ENCODE measurements at regions not wholly inside any gene's neighbourhood (a gene's known extent, or its start where the extent isn't known, plus 50 kb on each side); places are given as distances from the start of the nearest gene placed in this dataset.
"Not testable (repeated sequence)": the region's sequence is repeated elsewhere in the genome, so short reads cannot be mapped to it uniquely, and the experiment has no call there.

DNA sequence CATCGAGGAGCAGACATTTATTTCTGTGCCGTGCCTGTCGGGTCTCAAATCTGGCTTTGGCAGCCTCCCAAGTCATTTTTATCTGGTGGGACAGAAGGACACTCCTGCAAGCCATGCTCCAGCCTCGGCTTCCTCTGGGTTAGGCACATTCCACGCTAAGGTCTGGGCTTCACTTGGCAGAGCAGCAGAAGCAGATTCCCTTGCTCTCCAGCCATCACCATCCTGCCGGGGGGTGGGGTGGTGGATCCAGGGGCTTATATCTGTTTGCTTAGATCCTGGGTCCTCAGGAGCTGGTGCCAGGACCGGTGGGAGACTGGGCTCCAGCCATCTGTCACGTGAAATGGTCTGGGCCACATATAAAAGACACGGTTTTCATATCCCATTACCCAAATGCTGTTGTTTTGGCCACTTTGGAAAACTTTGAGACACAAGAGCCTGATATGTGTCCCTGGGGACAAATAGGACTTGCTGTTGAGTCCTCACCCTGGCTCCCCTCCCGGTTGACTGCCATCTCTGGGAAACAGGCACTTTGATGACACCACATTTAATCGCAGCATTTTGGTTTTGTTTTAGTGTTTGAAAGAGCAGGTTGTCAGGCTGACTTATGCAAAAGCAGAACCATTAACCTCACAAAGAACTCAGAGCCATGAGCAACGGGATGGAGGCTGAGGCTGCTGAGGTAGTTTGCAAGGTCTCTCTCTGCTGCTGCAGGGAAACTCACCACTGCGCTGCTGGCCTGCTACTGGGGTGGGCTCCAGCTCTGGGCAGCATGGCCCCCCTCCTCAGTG, 69.6 kb upstream of the PRMT8 start:
- intact Hi-C loops (cut with micrococcal nuclease) (no loop called here), dilution Hi-C loops (cut with MboI; ENCODE audit: extremely low pct_ligation_motif_present, low sequenced_read_pairs) (no loop called here)
- ChIA-PET POLR2A (no interaction called here), CTCF (interaction anchor here (0.9 kb wide), 1 partner anchor 36 kb away, joined by 3 read pairs; no protein-coding TSS in a partner anchor)
- H2AFZ ChIP-seq (ENCODE audit: low read depth, low read length): no peak overlapping the region
- H3K79me2 ChIP-seq (ENCODE audit: control insufficient read depth, insufficient read depth, low read length): no peaks in the 10 kb centered on the region
- H4K20me1 ChIP-seq (replicated peaks; ENCODE audit: control insufficient read depth, extremely low read depth, insufficient read depth, low read length): no peaks in the 10 kb centered on the region
- H3K9ac ChIP-seq (replicated peaks; ENCODE audit: extremely low read depth, insufficient read depth, low read length): no peak overlapping the region
- H3K4me2 ChIP-seq (ENCODE audit: insufficient read depth, low read length): no peak overlapping the region
- no peak for DNase-seq (ENCODE audit: low read depth, low spot score)
- FAIRE-seq: no peak
- H3K4me3 ChIP-seq (replicated peaks in 1 of 3; ENCODE audit: insufficient read depth in 1 of 3, low read depth in 1 of 3, low read length in 3 of 3): no peak overlapping the region
- no TSS peak for BruUV-seq (replicated peaks)
- H3K36me3 ChIP-seq (ENCODE audit: control insufficient read depth in 2 of 2, extremely low read depth in 1 of 2, insufficient read depth in 2 of 2, low read length in 2 of 2): no peaks in the 10 kb centered on the region
- H3K9me3 ChIP-seq (replicated peaks; ENCODE audit: control insufficient read depth, insufficient read depth, low read length): no peaks in the 10 kb centered on the region
- H3K9me1 ChIP-seq (replicated peaks; ENCODE audit: control insufficient read depth, extremely low read depth, insufficient read depth, low read length): no peaks in the 10 kb centered on the region
- no peak overlapping the region for H3K27ac ChIP-seq (ENCODE audit: insufficient read depth, low read depth, low read length)
- no peaks in the 10 kb centered on the region for H3K27me3 ChIP-seq (ENCODE audit: control insufficient read depth in 2 of 2, insufficient read depth in 2 of 2, low read length in 2 of 2)
- no peaks in the 10 kb centered on the region for H3K4me1 ChIP-seq (ENCODE audit: control insufficient read depth, extremely low read depth, insufficient read depth, low read length)
- TF ChIP-seq EZH2 (IDR thresholded peaks at IDR 0.05; ENCODE audit: borderline replicate concordance, low read depth, low read length, severe bottlenecking) (no peak), MYC (IDR thresholded peaks at IDR 0.05; ENCODE audit: low read depth, low read length) (no peak)

DNA sequence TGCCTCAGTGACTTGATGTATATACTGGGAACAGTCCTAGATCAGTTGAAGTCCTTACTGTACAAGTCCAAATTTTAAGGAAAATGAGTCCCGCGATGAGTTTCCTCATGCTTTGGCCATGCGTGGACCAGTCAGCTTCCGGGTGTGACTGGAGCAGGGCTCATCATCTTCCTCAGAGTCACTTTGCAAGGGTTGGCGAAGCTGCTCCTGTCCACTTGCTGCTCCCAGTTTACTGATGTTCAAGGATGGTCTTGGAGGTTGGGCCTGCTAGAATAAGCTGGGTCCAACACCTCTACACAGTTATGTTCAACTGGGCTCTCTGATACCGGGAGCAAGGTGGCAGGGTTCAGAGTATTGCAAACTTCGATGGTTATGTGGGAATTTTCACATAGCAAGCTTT, 66.2 kb upstream of the PRMT8 start:
- POLR2A ChIA-PET: not testable (repeated sequence)

More for the DNA sequence above, 66.2 kb upstream of the PRMT8 start:
- CTCF ChIA-PET; BruUV-seq (replicated peaks); H3K4me1 ChIP-seq (ENCODE audit: control insufficient read depth, extremely low read depth, insufficient read depth, low read length); H3K27me3 ChIP-seq (ENCODE audit: control insufficient read depth in 2 of 2, insufficient read depth in 2 of 2, low read length in 2 of 2); H3K4me2 ChIP-seq (ENCODE audit: insufficient read depth, low read length); H3K9me1 ChIP-seq (replicated peaks; ENCODE audit: control insufficient read depth, extremely low read depth, insufficient read depth, low read length); H3K9ac ChIP-seq (replicated peaks; ENCODE audit: extremely low read depth, insufficient read depth, low read length); dilution Hi-C loops (cut with MboI; ENCODE audit: extremely low pct_ligation_motif_present, low sequenced_read_pairs); H4K20me1 ChIP-seq (replicated peaks; ENCODE audit: control insufficient read depth, extremely low read depth, insufficient read depth, low read length); H3K4me3 ChIP-seq (replicated peaks in 1 of 3; ENCODE audit: insufficient read depth in 1 of 3, low read depth in 1 of 3, low read length in 3 of 3); H2AFZ ChIP-seq (ENCODE audit: low read depth, low read length); H3K79me2 ChIP-seq (ENCODE audit: control insufficient read depth, insufficient read depth, low read length); DNase-seq (ENCODE audit: low read depth, low spot score); H3K9me3 ChIP-seq (replicated peaks; ENCODE audit: control insufficient read depth, insufficient read depth, low read length); FAIRE-seq; intact Hi-C loops (cut with micrococcal nuclease); H3K36me3 ChIP-seq (ENCODE audit: control insufficient read depth in 2 of 2, extremely low read depth in 1 of 2, insufficient read depth in 2 of 2, low read length in 2 of 2); H3K27ac ChIP-seq (ENCODE audit: insufficient read depth, low read depth, low read length): not testable (repeated sequence)
